ENCODE measurements at regions not wholly inside any gene's neighbourhood (a gene's known extent, or its start where the extent isn't known, plus 50 kb on each side); places are given as distances from the start of the nearest gene placed in this dataset.

- TF ChIP-seq CTCF (IDR thresholded peaks at IDR 0.05; ENCODE audit: low read length) (no peak), EZH2 (optimal IDR thresholded peaks at IDR 0.05; ENCODE audit: low read depth, low read length) (no peak), EZH2phosphoT487 (IDR thresholded peaks at IDR 0.05; ENCODE audit: low read length) (no peak)
These were observed 119.9 kb downstream of the SLC16A9 start for GRCh38 chr10:59589796-59590195.

Data from MM.1S (cell line).